ENCODE measurements at regions not wholly inside any gene's neighbourhood (a gene's known extent, or its start where the extent isn't known, plus 50 kb on each side); places are given as distances from the start of the nearest gene placed in this dataset.

GRCh38 chr1:4977701-4978100 lies 323.3 kb downstream of the AJAP1 start:
- TF ChIP-seq CTCF (IDR thresholded peaks at IDR 0.05 in 2 of 3, conservative IDR thresholded peaks at IDR 0.05 in 1 of 3; ENCODE audit: borderline replicate concordance in 1 of 3, insufficient read depth in 1 of 3, low read depth in 2 of 3, low read length in 2 of 3): no peak
- TF ChIP-seq REST (IDR thresholded peaks at IDR 0.05; ENCODE audit: low read depth): no peak
- TF ChIP-seq POLR2AphosphoS5 (IDR thresholded peaks at IDR 0.05; ENCODE audit: low read depth, low read length): no peak
- no peak for TF ChIP-seq MAX (IDR thresholded peaks at IDR 0.05)

Measured in HCT116 (cell line).